ENCODE measurements at regions not wholly inside any gene's neighbourhood (a gene's known extent, or its start where the extent isn't known, plus 50 kb on each side); places are given as distances from the start of the nearest gene placed in this dataset.

DNA sequence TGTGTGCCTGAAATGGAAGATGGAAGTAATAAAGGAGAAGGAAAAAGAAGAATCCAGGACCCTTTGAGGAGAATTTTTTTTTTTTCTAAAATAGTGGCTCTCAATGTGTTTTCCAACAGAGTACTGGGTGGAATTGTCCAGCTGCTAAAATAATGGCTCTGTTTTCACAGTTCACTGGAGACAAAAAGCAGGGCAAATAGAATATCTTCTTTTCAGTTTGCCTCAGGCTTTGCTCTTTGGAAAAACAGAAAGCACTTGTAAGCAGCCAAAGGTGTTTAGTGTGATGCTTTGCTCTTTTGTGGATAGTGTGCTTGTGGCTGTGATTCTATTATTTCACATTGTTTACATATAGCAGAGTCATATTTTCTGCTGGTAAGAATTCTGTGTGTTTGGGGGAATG lies 77.4 kb upstream of the MROH9 start:
- Histone ChIP-seq H4K20me1 (ENCODE audit: insufficient read depth) (no peaks in the 10 kb centered on the region), H3K79me2 (ENCODE audit: low read depth) (no peaks in the 10 kb centered on the region), H3K4me3 (no peak overlapping the region), H3K36me3 (ENCODE audit: low read depth) (no peaks in the 10 kb centered on the region), H3K4me1 (replicated peaks; ENCODE audit: insufficient read depth) (no peaks in the 10 kb centered on the region), H3K27me3 (ENCODE audit: insufficient read depth, low read depth) (no peaks in the 10 kb centered on the region), H3F3A (ENCODE audit: insufficient read depth, low read depth) (no peaks in the 10 kb centered on the region), H2AFZ (no peak overlapping the region), H3K9me2 (ENCODE audit: insufficient read depth) (no peaks in the 10 kb centered on the region), H3K27ac (no peak overlapping the region), H3K9me3 (ENCODE audit: insufficient read depth, low read depth) (no peaks in the 10 kb centered on the region), H3K4me2 (no peak overlapping the region)
- BruUV-seq (replicated peaks), result no TSS peak
- intact Hi-C loops (cut with micrococcal nuclease; ENCODE audit: unreplicated experiment), result no loop called here
- TF ChIP-seq, protein P1, sequence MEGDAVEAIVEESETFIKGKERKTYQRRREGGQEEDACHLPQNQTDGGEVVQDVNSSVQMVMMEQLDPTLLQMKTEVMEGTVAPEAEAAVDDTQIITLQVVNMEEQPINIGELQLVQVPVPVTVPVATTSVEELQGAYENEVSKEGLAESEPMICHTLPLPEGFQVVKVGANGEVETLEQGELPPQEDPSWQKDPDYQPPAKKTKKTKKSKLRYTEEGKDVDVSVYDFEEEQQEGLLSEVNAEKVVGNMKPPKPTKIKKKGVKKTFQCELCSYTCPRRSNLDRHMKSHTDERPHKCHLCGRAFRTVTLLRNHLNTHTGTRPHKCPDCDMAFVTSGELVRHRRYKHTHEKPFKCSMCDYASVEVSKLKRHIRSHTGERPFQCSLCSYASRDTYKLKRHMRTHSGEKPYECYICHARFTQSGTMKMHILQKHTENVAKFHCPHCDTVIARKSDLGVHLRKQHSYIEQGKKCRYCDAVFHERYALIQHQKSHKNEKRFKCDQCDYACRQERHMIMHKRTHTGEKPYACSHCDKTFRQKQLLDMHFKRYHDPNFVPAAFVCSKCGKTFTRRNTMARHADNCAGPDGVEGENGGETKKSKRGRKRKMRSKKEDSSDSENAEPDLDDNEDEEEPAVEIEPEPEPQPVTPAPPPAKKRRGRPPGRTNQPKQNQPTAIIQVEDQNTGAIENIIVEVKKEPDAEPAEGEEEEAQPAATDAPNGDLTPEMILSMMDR (conservative IDR thresholded peaks at IDR 0.05), result no peak
- no peak for TF ChIP-seq EZH2 (IDR thresholded peaks at IDR 0.05; ENCODE audit: low read depth)
- ChIA-PET CTCF (no interaction called here), POLR2A (ENCODE audit: unreplicated experiment) (no interaction called here)
- DNase-seq, result no peak

DNA sequence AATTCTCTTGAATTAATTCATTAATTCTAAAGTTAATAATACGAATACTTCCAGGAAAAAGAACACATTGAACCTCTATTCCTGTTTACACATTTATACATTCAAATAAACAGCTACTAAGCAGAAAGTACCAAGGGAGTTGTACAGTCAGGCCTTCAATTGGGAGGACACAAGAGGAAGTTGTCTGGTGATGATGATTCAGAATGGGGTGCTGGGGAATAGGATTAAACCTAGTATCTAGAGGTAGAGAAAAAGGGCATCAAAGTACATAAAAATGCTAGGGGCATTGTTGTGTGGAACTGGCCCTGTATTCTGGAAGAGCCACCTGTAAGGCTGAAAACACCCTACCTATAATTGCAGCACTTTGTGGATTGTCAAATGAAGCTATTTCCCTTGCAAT lies 71.7 kb upstream of the MROH9 start:
- ChIA-PET POLR2A (ENCODE audit: unreplicated experiment) (interaction anchor here (0.6 kb wide), 1 partner anchor 921 kb away, joined by 7 read pairs; no protein-coding TSS in a partner anchor), CTCF (no interaction called here)
- H3K9me3 ChIP-seq (ENCODE audit: insufficient read depth, low read depth), result no peaks in the 10 kb centered on the region
- no peaks in the 10 kb centered on the region for H3K79me2 ChIP-seq (ENCODE audit: low read depth)
- H3F3A ChIP-seq (ENCODE audit: insufficient read depth, low read depth), result no peaks in the 10 kb centered on the region
- no peak overlapping the region for H3K4me2 ChIP-seq
- H3K4me3 ChIP-seq, result no peak overlapping the region
- no peaks in the 10 kb centered on the region for H3K36me3 ChIP-seq (ENCODE audit: low read depth)
- H2AFZ ChIP-seq, result no peak overlapping the region
- TF ChIP-seq, protein P1 (conservative IDR thresholded peaks at IDR 0.05), result no peak
- TF ChIP-seq EZH2 (IDR thresholded peaks at IDR 0.05; ENCODE audit: low read depth), result no peak
- BruUV-seq (replicated peaks), result no TSS peak
- no peaks in the 10 kb centered on the region for H4K20me1 ChIP-seq (ENCODE audit: insufficient read depth)
- no peak for DNase-seq
- intact Hi-C loops (cut with micrococcal nuclease; ENCODE audit: unreplicated experiment), result no loop called here
- no peaks in the 10 kb centered on the region for H3K4me1 ChIP-seq (replicated peaks; ENCODE audit: insufficient read depth)
- no peaks in the 10 kb centered on the region for H3K27me3 ChIP-seq (ENCODE audit: insufficient read depth, low read depth)
- no peak overlapping the region for H3K27ac ChIP-seq
- no peaks in the 10 kb centered on the region for H3K9me2 ChIP-seq (ENCODE audit: insufficient read depth)

DNA sequence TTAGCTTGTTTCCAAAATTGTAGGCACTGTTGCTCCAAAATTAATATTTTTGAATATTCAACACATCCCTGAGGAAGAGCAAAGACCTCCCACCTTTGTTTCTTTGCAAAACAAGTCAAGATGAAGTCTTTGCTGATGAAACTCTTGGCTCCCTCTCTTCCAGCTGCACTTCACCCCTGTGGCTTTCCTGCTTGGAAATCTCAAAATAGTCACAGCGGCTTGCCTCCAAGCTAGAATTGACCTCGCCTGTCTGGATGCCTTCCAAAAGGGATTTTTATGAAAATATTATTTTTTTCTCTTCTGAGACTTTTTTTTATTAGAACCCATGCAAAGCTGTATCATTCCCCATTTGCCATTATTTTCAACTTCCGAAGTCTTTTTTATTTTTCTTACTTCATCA lies 71.1 kb upstream of the MROH9 start:
- Histone ChIP-seq H3K79me2 (ENCODE audit: low read depth) (no peaks in the 10 kb centered on the region), H3K4me3 (no peak overlapping the region), H3K27me3 (ENCODE audit: insufficient read depth, low read depth) (no peaks in the 10 kb centered on the region), H3K4me1 (replicated peaks; ENCODE audit: insufficient read depth) (no peaks in the 10 kb centered on the region), H2AFZ (no peak overlapping the region), H3K9me2 (ENCODE audit: insufficient read depth) (no peaks in the 10 kb centered on the region), H3F3A (ENCODE audit: insufficient read depth, low read depth) (no peaks in the 10 kb centered on the region), H3K9me3 (ENCODE audit: insufficient read depth, low read depth) (no peaks in the 10 kb centered on the region), H3K36me3 (ENCODE audit: low read depth) (no peaks in the 10 kb centered on the region), H3K4me2 (no peak overlapping the region), H3K27ac (no peak overlapping the region), H4K20me1 (ENCODE audit: insufficient read depth) (no peaks in the 10 kb centered on the region)
- TF ChIP-seq, protein P1 (conservative IDR thresholded peaks at IDR 0.05), result no peak
- no TSS peak for BruUV-seq (replicated peaks)
- POLR2A ChIA-PET (ENCODE audit: unreplicated experiment), result interaction anchor here (0.6 kb wide), 1 partner anchor 922 kb away, joined by 7 read pairs; no protein-coding TSS in a partner anchor
- intact Hi-C loops (cut with micrococcal nuclease; ENCODE audit: unreplicated experiment), result no loop called here
- no peak for DNase-seq
- CTCF ChIA-PET, result no interaction called here
